ENCODE measurements at regions not wholly inside any gene's neighbourhood (a gene's known extent, or its start where the extent isn't known, plus 50 kb on each side); places are given as distances from the start of the nearest gene placed in this dataset.
"Not testable (repeated sequence)": the region's sequence is repeated elsewhere in the genome, so short reads cannot be mapped to it uniquely, and the experiment has no call there.

DNA sequence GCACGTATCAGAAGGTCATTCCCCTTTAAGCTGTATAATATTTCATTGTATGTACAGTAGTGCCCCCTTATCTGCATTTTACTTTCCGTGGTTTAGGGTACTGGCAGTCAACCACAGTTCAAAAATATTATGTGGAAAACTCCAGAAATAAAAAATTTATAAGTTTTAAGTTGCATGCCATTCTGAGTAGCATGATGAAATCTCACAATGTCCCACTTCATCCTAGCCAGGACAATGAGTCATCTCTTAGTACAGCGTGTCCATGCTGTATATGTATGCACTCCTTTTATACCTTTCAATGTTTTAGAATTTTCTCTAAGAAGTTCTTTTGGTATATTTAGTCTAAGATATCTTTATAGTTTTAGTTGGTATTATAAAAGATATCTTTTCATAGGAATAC, 115.0 kb upstream of the HAND1 start:
- DNase-seq (ENCODE audit: low read depth in 3 of 3, low spot score in 2 of 3) = no peak

DNA sequence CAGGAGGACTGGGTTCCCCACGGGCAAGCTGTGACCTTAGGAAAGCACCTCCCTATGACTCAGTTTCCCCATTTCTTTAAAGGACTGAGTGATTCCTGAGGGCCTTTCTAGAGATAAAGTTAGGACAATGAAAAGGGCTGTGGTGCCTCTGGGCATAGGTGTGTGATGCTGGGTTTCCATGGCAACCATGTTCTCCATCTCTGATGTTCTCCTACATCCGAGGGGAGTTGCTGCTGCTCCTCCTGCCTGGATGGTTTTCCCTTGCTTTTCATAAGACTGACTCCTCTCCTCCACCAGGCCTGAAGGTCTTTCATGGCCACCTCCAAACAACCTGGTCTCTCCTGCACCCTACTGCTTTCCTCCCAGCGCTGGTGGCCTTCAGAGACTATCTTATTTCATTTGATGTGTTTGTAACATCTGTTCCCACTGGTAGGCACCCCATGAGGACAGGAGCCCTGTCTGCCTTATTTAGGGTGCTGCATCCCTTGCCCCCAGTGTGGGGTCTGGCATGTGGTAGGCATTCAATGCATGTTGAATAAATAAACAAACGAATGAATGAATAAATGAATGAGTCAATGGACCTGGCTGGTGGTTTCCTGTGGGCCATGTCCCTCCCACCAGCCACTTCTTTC, 112.2 kb upstream of the HAND1 start:
- no peak for DNase-seq (ENCODE audit: low read depth in 3 of 3, low spot score in 2 of 3)

DNA sequence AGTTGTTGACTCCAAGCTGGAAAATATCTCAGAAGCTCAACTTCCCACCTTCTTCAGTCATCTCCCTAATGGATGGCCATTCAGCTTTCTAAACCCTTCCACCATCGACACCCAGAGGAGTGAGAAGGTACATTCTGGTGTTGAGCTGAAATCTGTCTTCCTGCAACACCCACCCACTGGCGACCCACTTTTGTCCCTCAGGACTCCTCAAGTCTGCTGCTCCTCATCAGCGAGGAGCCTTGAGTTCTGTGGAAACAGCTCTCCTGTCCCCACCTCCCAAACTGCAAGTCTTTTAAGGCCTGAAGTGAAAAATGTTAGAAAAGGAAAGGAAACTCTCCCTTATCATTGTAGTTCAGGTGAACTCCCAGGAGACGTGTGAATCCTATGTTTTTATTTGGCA, 111.5 kb upstream of the HAND1 start:
- no peak for DNase-seq (ENCODE audit: low read depth in 3 of 3, low spot score in 2 of 3)

DNA sequence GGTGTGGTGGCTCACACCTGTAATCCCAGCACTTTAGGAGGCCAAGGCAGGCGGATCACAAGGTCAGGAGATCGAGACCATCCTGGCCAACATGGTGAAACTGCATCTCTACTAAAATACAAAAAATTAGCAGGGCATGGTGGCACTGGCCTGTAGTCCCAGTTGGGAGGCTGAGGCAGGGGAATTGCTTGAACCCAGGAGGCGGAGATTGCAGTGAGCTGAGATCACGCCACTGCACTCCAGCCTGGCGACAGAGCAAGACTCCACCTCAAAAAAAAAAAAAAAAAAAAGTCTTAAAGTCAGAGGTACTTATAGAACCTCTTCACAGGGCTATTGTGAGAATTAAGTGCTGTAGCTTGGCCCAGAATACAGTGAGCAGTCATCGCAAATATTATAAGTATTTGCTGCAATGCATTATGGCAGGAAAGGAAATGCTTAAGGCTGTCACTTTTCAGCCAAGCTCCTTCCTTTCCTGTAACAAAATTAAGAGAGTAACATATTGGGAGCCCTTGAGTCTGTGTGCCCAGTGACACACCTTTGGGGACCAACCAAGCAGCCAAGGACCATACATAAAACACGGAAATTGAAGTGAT, 110.9 kb upstream of the HAND1 start:
- not testable (repeated sequence) for DNase-seq (ENCODE audit: low read depth in 3 of 3, low spot score in 2 of 3)

DNA sequence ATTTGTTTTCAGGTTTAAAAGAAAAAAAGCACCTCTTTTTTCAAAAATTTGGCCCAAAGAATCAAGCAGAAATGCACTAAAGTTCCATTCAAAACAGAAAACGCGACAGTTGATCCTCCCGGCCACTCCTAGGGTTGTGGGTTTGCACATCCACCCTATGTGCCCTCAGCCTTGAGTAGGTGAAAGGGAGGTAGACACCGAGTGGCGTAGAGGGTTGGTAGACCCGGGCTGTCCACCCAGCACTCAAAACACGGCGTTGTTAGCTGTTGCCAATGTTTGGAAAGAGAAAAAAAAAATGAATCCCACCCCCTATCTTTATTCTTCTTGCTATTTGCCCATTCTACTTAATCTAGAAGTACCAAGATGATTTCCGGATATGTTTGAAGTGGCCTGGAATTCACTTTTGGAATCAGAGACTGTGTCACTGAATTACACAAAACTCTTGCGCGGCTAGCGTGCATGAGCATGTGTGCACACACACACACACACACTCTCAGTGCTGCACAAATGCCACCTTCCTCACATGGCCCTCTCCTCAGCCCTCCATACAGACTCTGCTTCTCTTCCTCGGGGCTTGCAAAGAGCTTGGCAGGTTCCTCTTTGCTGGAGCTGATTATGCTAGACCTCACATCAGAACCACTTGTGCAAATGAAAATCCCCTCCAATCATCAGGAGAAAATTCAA, 110.2 kb upstream of the HAND1 start:
- no peak for DNase-seq (ENCODE audit: low read depth in 3 of 3, low spot score in 2 of 3)

DNA sequence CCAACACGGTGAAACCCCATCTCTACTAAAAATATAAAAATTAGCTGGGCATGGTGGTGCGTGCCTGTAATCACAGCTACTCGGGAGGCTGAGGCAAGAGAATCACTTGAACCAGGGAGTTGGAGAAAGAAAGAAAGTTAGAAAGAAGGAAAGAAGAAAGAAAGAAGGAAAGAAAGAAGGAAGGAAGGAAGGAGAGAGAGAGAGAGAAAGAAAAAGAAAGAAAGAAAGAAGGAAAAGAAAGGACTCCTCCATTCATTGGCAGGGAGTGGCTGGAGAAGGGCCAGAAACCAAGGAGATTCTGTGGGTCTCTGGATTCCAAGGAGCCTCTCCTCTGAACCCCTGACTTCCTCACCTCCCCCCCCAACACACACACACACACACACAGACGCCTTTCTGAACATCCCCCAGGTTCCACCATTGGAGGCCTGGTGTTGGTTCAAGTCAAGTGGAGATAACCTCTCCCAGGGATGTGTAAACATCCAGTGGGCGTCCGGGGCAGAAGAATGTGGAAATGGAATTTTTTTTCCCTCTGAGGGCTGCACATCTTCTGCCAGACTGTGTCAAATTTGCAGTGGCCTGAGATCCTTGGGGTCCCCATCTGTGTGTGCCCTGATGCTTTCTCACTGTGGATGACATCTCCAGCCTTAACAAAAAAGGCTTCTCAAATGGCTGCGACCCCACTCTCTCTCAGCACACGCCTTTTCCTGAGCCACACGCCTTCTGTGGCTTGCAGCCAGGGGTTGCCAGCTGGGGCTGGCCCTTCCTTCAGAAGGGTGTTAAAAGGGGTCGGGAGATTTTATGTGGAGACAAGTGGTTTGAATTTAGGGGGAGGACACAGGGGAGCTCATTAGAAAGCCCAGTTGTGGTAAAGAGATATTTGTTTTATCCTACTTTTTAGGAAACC, 109.3 kb upstream of the HAND1 start:
- no peak for DNase-seq (ENCODE audit: low read depth in 3 of 3, low spot score in 2 of 3)

DNA sequence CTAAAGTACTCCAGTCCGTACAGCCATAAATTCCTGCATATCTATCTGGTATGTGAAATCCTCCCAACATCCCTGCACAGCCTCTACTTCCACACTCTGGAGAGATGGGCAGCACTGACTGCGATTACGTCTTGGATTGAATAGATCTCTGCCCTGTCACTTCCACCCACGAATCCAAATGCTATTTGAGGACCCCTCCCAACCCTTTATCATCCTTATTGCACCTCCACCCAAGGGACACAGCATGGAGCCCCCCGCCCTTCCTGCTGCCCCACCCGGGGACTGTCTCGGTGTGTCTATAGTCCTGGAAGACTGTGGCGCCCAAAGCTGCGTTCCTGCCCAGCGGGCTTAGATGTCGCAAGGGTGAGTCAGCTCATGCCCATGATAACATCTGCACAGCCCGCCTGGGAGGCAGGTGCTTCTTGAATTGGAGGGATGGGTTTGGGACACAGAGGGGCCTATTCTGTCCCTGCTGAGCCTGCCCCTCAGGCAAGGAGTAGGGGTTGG, 105.7 kb upstream of the HAND1 start:
- no peak for DNase-seq (ENCODE audit: low read depth in 3 of 3, low spot score in 2 of 3)

DNA sequence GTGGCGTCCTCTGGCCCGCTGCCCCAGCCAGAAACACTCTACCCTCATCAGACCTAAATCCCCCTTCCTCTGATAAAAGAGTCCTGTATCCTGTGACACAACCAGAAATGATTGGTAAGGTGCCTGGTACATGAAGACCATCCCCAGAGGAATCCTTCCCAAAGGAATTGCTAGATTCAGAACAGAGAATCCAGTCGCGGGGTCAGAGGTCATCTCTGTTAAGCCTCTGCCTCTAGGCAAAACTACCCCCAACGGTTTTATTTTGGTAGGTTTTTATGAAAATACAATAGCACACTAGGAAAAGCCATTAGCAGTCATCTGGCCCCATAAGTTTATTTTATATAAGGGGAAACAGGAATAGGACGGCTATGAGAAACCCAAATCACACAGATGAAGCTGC, 102.4 kb upstream of the HAND1 start:
- no peak for DNase-seq (ENCODE audit: low read depth in 3 of 3, low spot score in 2 of 3)

DNA sequence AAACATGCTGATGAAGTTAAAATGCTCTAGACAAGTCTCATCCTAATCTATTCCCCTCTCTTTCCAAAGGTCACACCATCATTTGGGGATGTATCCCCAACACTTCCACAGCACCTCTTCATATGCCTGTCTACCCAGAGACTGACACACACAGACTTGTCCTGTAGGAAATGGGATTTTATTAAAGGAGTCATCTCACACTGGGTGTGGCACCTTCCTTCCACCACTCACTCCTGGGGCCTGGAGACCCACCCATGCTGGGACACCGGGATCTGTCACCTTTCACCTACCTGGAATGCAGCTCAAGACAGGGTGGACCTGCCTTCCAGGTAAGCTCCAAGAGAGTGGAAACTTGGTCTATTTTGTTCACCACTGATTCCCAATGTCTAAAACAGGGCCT, 99.4 kb upstream of the HAND1 start:
- no peak for DNase-seq (ENCODE audit: low read depth in 3 of 3, low spot score in 2 of 3)

DNA sequence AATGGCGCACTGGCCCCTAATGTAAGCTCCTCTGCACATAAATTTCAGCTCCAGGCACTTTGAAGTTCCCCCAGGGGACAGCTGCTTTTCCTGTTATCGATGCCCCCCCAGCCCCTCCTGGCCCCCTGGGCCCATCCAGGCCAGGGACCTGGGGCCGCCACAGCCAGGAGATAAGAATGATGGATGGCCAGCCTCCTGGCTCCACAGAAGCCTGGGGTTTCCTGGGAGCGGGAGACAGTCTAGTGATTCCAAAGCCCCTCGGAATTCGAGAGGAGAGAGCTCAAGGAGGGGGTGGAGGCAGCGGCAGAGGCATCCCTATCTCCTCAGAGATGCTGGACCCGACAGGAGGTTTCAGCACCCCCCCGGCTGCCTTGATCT, 98.4 kb upstream of the HAND1 start:
- no peak for DNase-seq (ENCODE audit: low read depth in 3 of 3, low spot score in 2 of 3)

DNA sequence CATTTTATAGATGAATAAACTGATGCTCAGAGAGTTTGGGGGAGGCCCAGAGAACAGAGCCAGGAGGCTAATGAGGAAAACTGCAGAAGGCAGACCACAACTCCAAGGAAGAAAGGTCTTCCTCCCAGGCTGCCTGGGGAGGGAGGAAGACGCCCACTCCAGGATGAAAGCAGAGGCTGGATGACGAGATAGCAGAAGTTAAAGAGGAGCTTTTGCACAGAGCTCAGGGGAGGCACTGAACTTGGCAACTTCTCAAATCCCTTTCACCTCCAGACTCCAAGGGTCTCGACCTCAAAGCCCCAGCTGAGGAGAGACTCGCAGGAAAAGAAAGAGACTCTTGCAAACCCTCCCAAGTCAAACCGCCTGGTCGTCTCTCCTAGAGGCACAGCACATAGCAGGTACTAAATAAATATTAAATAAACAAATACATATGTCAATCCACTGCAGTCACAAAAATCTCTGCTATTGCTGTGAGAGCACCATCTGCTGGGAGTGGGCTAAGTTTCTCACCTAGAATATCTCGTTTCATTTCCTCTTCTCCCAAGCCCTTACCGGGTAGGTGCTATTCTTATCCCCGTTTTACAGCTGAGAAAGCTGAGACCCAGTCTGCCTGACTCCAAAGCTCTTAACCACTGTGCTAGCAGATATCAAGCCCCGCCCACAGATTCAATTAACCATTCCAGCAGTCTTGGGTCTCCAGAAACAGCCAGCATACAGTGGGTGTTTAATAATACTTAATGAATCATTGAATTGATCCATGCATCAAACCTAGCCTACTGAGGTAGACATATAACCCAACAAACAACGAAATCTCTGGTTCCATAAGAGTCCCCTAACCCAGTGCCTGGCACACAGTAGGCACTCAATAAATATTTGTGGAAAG, 97.8 kb upstream of the HAND1 start:
- DNase-seq (ENCODE audit: low read depth in 3 of 3, low spot score in 2 of 3) = no peak

DNA sequence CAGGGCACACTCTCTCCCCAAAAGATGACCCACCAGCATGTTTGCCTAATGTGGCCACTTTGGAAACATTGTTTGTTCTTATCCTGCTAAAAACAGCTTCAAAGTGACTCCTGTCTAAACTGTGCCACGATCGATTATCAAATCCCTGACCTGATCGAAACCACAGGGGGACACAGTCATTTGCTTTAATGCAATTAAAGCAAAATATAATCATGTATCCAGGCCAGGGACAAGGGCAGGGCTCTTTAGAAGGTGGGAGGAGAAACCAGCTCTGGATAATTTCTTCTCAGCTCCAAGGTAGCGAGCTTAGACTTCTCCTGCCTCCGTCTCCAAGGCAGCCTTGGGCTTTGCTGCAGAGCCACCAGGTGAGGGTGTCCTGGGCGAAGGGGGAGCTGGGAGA, 95.0 kb upstream of the HAND1 start:
- no peak for DNase-seq (ENCODE audit: low read depth in 3 of 3, low spot score in 2 of 3)

DNA sequence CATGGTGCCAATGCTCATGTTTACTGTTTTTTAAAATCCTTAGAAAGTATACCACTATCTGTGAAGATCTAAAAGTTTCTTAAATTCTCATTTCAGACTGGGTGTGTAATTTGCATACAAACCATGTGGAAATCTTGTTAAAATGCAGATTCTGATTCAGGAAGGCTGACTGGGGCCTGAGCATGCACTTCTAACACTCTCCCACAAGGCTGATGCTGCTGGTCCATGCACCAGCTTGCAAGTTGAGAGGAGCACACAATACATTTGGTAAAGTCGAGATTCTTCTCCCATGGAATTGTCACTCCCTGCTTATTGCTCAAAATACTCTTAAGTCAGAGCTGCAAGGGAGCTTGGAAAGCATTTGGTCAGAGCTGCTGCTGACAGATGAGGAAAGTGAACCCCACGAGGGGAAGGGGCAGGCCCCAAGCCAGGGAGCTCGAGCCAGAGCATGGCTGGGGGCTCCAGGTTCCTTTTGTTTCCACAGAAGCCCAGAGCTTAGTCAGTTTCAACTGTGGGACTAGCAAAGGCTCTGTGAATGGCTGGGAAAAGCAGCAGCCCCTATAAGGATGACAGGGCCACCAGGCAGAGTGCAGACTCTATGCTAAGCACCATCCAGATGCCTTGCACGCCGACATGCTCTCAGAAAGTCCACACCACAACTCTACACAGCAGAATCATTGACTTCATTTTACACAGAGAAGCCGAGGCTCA, 93.5 kb upstream of the HAND1 start:
- DNase-seq (ENCODE audit: low read depth in 3 of 3, low spot score in 2 of 3) = no peak

DNA sequence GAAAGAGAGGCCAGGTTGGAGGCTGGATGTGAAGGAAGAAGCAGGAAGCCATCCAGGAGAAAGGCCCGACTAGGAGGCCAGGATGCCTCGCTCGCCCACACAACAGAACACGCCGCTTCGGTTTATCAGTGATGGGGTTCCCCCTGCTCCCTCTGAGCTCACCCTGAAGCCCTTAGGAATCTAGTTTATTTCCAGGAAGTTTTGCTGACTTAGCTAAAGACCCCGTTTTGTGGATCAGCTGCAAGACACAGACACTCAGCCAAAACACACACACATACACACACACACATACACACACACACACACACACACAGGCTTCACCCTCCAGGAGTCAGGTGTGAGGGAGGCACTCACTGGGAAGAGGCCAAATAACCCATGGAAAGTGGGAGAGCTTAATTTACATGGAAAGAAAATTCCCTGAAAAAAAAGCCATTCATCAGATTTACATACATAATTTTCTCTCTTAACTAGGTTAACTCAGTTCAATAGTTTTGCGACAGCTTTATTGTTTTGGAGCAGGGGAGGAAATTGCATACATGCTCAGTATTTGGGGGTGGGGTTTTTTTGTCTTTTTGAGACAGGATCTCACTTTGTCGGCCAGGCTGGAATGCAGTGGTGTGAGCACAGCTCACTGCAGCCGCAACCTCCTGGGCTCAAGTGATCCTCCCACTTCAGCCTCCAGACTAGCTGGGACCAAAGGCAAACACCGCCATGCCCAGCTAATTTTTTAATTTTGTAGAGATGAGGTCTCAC, 92.7 kb upstream of the HAND1 start:
- DNase-seq (ENCODE audit: low read depth in 3 of 3, low spot score in 2 of 3) = peak in 1 of 3 donors; percentile 2

DNA sequence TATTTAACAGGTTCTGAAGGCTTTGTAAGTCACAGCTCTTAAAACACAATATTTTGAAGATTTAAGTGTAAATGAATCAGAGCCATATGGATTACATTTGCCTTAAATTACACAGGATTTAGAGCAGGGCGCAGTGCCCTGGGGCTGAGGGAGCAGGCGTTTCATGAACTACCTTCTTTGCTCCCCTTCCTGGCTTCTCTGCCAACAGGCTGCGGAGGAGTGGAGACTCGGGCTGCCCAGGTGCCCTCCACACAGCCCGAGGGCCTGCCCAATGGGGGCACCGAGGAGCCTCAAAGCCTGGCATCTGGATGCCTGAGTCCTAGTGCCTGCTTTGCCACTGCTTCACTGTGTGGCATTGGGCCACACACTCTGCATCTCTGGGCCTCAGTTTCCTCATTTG, 90.6 kb upstream of the HAND1 start:
- DNase-seq (ENCODE audit: low read depth in 3 of 3, low spot score in 2 of 3) = no peak

DNA sequence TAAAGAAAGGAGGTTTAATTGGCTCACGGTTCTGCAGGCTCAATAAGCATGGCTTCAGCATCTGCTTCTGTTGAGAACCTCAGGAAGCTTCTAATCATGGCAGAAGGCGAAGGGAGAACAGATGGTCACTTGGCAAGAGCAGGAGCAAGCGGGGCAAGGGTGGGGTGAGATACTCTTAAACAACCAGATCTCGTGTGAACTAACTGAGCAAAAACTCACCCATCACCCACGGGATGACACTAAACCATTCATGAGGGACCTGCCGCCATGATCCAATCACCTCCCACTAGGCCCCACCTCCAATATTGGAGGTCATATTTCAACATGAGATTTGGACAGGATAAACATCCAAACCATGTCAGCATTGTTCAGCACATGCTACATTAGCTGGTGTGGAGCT, 89.1 kb upstream of the HAND1 start:
- no peak for DNase-seq (ENCODE audit: low read depth in 3 of 3, low spot score in 2 of 3)

DNA sequence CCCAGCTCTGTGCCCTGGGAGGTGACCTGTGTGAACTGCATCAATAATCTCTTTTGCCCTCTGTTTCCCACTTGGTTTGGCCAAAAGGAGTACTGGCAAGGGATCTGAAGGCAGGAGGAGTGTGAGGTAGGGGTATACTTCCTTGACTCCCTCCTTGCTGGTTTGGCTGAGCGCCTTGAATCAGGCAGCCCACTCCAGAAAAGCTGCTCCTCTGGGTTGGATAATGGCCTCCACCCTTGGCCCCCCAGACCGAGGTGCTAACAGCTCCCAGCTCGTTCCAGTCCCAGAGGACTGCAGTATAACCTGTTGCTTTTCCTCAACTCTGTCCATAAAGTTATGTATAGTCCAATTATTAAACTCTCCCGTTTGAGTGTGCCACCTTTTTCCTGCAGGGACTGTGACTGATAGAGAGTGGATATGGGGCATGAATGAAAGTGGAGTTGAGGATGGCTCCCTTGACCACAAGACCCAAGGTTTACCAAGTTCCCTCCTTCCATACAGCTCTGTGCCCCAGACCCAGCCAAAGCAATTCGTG, 88.2 kb upstream of the HAND1 start:
- no peak for DNase-seq (ENCODE audit: low read depth in 3 of 3, low spot score in 2 of 3)

DNA sequence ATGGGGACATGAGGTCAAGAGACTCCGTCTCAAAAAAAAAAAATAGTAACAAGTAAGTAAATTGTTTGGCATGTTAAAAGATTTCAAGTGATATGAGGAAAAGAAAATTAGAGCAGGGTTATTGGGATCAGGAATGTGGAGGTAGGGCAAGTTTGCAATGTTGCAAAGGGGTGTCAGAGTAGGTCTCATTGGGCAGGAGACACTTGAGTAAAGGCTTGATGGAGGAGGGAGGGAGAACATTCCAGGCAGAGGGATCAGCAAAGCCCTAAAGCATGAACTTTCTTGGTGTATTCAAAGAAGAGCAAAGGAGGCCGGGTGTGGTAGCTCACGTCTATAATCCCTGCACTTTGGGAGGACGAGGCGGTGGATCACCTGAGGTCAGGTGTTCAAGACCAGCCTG, 87.1 kb upstream of the HAND1 start:
- no peak for DNase-seq (ENCODE audit: low read depth in 3 of 3, low spot score in 2 of 3)
